Natural killer cell (primary cell): ENCODE measurements at regions not wholly inside any gene's neighbourhood (a gene's known extent, or its start where the extent isn't known, plus 50 kb on each side); places are given as distances from the start of the nearest gene placed in this dataset.

Experiments
- ATAC-seq, 3 donors: fragments of 150-1000 bp in 2 of 3; fragments of 200-7000 bp in 1 of 3; cut with Tn5 transposase; 1 replicate in 1 of 3; 2 replicates in 2 of 3; pipeline ENCODE4 v1.10.0; 2021; ENCODE audit warnings: mild to moderate bottlenecking in 2 of 3, moderate library complexity in 2 of 3
- DNase-seq, 2 donors: peaks; one replicate each; pipeline versions ENCODE4 v3.0.0 to v3.0.0-alpha.2; 2013 to 2021; ENCODE audit warnings: mixed read lengths in 1 of 2
- H3K27ac ChIP-seq: one replicate; pipeline ENCODE4 v1.5.1; 2013; ENCODE audit warnings: mild to moderate bottlenecking, low read length
- H3K27me3 ChIP-seq: one replicate; pipeline ENCODE4 v1.6.1; 2013; ENCODE audit warnings: low read length; ENCODE audit not compliant: control insufficient read depth, insufficient read depth
- H3K36me3 ChIP-seq: one replicate; pipeline ENCODE4 v1.6.1; 2013; ENCODE audit warnings: low read length; ENCODE audit not compliant: control insufficient read depth, insufficient read depth
- H3K4me1 ChIP-seq: one replicate; pipeline ENCODE4 v1.6.1; 2013; ENCODE audit warnings: low read length; ENCODE audit not compliant: control insufficient read depth, insufficient read depth
- H3K4me3 ChIP-seq: one replicate; pipeline ENCODE4 v1.5.1; 2013; ENCODE audit warnings: low read length
- H3K9me3 ChIP-seq: one replicate; pipeline ENCODE4 v1.6.1; 2013; ENCODE audit warnings: low read length; ENCODE audit not compliant: control insufficient read depth, insufficient read depth
- H3K27ac Mint-ChIP-seq, 2 donors: one replicate each; pipeline ENCODE4 v1.8.0; 2022; ENCODE audit warnings: mild to moderate bottlenecking in 2 of 2, mixed read lengths in 2 of 2, moderate library complexity in 1 of 2
- H3K27me3 Mint-ChIP-seq, 2 donors: one replicate each; pipeline ENCODE4 v1.8.0; 2022; ENCODE audit warnings: low read depth in 2 of 2, mixed read lengths in 2 of 2
- H3K36me3 Mint-ChIP-seq: one replicate; pipeline ENCODE4 v1.8.0; 2022; ENCODE audit warnings: mixed read lengths
- H3K4me1 Mint-ChIP-seq, 2 donors: one replicate each; pipeline ENCODE4 v1.8.0; 2022; ENCODE audit warnings: mixed read lengths in 2 of 2
- H3K4me3 Mint-ChIP-seq: one replicate; pipeline ENCODE4 v1.8.0; 2022; ENCODE audit warnings: mild to moderate bottlenecking, moderate library complexity, mixed read lengths
- H3K9me3 Mint-ChIP-seq, 2 donors: one replicate each; pipeline ENCODE4 v1.8.0; 2022; ENCODE audit warnings: mixed read lengths in 2 of 2
- CTCF ChIP-seq: fragments of 200-600 bp; IDR thresholded peaks from one replicate; pipeline ENCODE4 v1.8.0; 2022; ENCODE audit warnings: antibody characterized with exemption
- WGBS: methylation state at CpG from one replicate; pipeline ENCODE4 v1.1.7; 2013; ENCODE audit warnings: missing lambda C conversion rate; ENCODE audit not compliant: insufficient coverage; 5-methylcytosine and 5-hydroxymethylcytosine counted together
- intact Hi-C: fragments of 100-400 bp; cut with micrococcal nuclease; formaldehyde crosslinking; loops from one replicate; pipeline ENCODE4 v1.14.2; 2022

- no peak overlapping the region for H3K27ac Mint-ChIP-seq
- intact Hi-C loops = no loop called here
- TF ChIP-seq CTCF = no peak
- no peaks in the 10 kb centered on the region for H3K36me3 Mint-ChIP-seq
- Histone ChIP-seq H3K4me3 (no peak overlapping the region), H3K36me3 (no peaks in the 10 kb centered on the region), H3K27ac (no peak overlapping the region), H3K9me3 (no peaks in the 10 kb centered on the region), H3K27me3 (no peaks in the 10 kb centered on the region), H3K4me1 (no peaks in the 10 kb centered on the region)
- no peaks in the 10 kb centered on the region for H3K9me3 Mint-ChIP-seq
- no peak for DNase-seq
- H3K27me3 Mint-ChIP-seq = peaks cover 0 to 3% of the 10 kb centered on the region in 2 donors
- no peak overlapping the region for H3K4me3 Mint-ChIP-seq
- H3K4me1 Mint-ChIP-seq = no peaks in the 10 kb centered on the region
- WGBS = 90% methylated on average over 4 of the region's 4 CpGs
- no peak for ATAC-seq
Observed at GRCh38 chr5:68027519-68027918, 188.0 kb upstream of the PIK3R1 start.

GRCh38 chr5:68026092-68026885, 189.3 kb upstream of the PIK3R1 start:
- no peaks in the 10 kb centered on the region for H3K4me1 ChIP-seq
- no peak for ATAC-seq
- peaks cover 0 to 3% of the 10 kb centered on the region in 2 donors for H3K27me3 Mint-ChIP-seq
- H3K27me3 ChIP-seq = no peaks in the 10 kb centered on the region
- no peaks in the 10 kb centered on the region for H3K4me1 Mint-ChIP-seq
- TF ChIP-seq CTCF = no peak
- 89% methylated on average over 1 of the region's 1 CpG for WGBS
- no peak overlapping the region for H3K4me3 ChIP-seq
- no peak overlapping the region for H3K27ac ChIP-seq
- H3K9me3 Mint-ChIP-seq = no peaks in the 10 kb centered on the region
- H3K4me3 Mint-ChIP-seq = no peak overlapping the region
- intact Hi-C loops = no loop called here
- DNase-seq = no peak
- H3K36me3 ChIP-seq = no peaks in the 10 kb centered on the region
- H3K27ac Mint-ChIP-seq = no peak overlapping the region
- H3K36me3 Mint-ChIP-seq = no peaks in the 10 kb centered on the region
- H3K9me3 ChIP-seq = no peaks in the 10 kb centered on the region

GRCh38 chr5:68024426-68024825, 191.1 kb upstream of the PIK3R1 start:
- Histone ChIP-seq H3K27ac (no peak overlapping the region), H3K36me3 (no peaks in the 10 kb centered on the region), H3K9me3 (no peaks in the 10 kb centered on the region), H3K27me3 (no peaks in the 10 kb centered on the region), H3K4me1 (no peaks in the 10 kb centered on the region), H3K4me3 (no peak overlapping the region)
- ATAC-seq (no peak), DNase-seq (no peak)
- Mint-ChIP-seq H3K9me3 (no peaks in the 10 kb centered on the region), H3K27me3 (no peaks in the 10 kb centered on the region), H3K27ac (no peak overlapping the region), H3K36me3 (no peaks in the 10 kb centered on the region), H3K4me3 (no peak overlapping the region), H3K4me1 (no peaks in the 10 kb centered on the region)
- no peak for TF ChIP-seq CTCF
- intact Hi-C loops = no loop called here

- H3K4me3 ChIP-seq = no peak overlapping the region
- no peaks in the 10 kb centered on the region for H3K36me3 ChIP-seq
- no peaks in the 10 kb centered on the region for H3K36me3 Mint-ChIP-seq
- 92% methylated on average over 3 of the region's 4 CpGs for WGBS
- ATAC-seq (no peak), DNase-seq (no peak)
- H3K27me3 ChIP-seq = no peaks in the 10 kb centered on the region
- no peaks in the 10 kb centered on the region for H3K9me3 ChIP-seq
- no peaks in the 10 kb centered on the region for H3K4me1 ChIP-seq
- intact Hi-C loops = no loop called here
- no peaks in the 10 kb centered on the region for H3K9me3 Mint-ChIP-seq
- no peak for TF ChIP-seq CTCF
- H3K4me1 Mint-ChIP-seq = no peaks in the 10 kb centered on the region
- no peak overlapping the region for H3K4me3 Mint-ChIP-seq
- no peak overlapping the region for H3K27ac ChIP-seq
- no peaks in the 10 kb centered on the region for H3K27me3 Mint-ChIP-seq
- H3K27ac Mint-ChIP-seq = no peak overlapping the region
Observed at GRCh38 chr5:68021916-68022315, 193.6 kb upstream of the PIK3R1 start.
